Smooth muscle cell (in vitro differentiated cells): ENCODE measurements at regions not wholly inside any gene's neighbourhood (a gene's known extent, or its start where the extent isn't known, plus 50 kb on each side); places are given as distances from the start of the nearest gene placed in this dataset.

Source experiments
- DNase-seq: peaks from one replicate; lab custom pipeline; 2025; ENCODE audit not compliant: unreplicated experiment; lab: John Stamatoyannopoulos, UW
- H2AFZ ChIP-seq: fragments of 200-600 bp; sonication (generic); 2 replicates; pipeline ENCODE4 v1.6.0; 2016; ENCODE audit warnings: antibody characterized with exemption, low read depth, mild to moderate bottlenecking
- H3F3A ChIP-seq: fragments of 200-600 bp; sonication (generic); 2 replicates; pipeline ENCODE4 v1.6.0; 2017; ENCODE audit warnings: antibody characterized with exemption, low read depth
- H3K27ac ChIP-seq: fragments of 200-600 bp; sonication (generic); 2 replicates; pipeline ENCODE4 v1.5.1; 2016; ENCODE audit warnings: low read depth, mild to moderate bottlenecking
- H3K27me3 ChIP-seq: fragments of 200-600 bp; sonication (generic); 2 replicates; pipeline ENCODE4 v1.6.1; 2016; ENCODE audit warnings: low read depth, mild to moderate bottlenecking
- H3K36me3 ChIP-seq: fragments of 200-600 bp; sonication (generic); 2 replicates; pipeline ENCODE4 v1.5.1; 2016; ENCODE audit warnings: low read depth
- H3K4me1 ChIP-seq: fragments of 200-600 bp; sonication (generic); 2 replicates; pipeline ENCODE4 v1.5.1; 2016; ENCODE audit warnings: low read depth
- H3K4me2 ChIP-seq: fragments of 200-600 bp; sonication (generic); 2 replicates; pipeline ENCODE4 v1.6.0; 2016; ENCODE audit warnings: mild to moderate bottlenecking
- H3K4me3 ChIP-seq: fragments of 200-600 bp; sonication (generic); 2 replicates; pipeline ENCODE4 v1.5.1; 2016; ENCODE audit warnings: mild to moderate bottlenecking
- H3K79me2 ChIP-seq: fragments of 200-600 bp; sonication (generic); 2 replicates; pipeline ENCODE4 v1.6.0; 2016; ENCODE audit warnings: low read depth, mild to moderate bottlenecking
- H3K9ac ChIP-seq: fragments of 200-600 bp; sonication (generic); 2 replicates; pipeline ENCODE4 v1.6.0; 2016; ENCODE audit warnings: low read depth
- H3K9me3 ChIP-seq: fragments of 200-600 bp; sonication (generic); replicated peaks from 2 replicates; pipeline ENCODE4 v1.5.1; 2016; ENCODE audit warnings: low read depth
- H4K20me1 ChIP-seq: fragments of 200-600 bp; sonication (generic); 2 replicates; pipeline ENCODE4 v1.6.0; 2016; ENCODE audit warnings: low read depth
- WGBS: methylation state at CpG from one replicate; pipeline ENCODE4 v1.1.7; 2016; ENCODE audit warnings: low lambda C conversion rate; 5-methylcytosine and 5-hydroxymethylcytosine counted together
- TF ChIP-seq, protein P1 (sequence below): fragments of 200-600 bp; sonication (generic); IDR thresholded peaks from 2 replicates; pipeline ENCODE4 v1.5.1; 2017; ENCODE audit warnings: borderline replicate concordance, mild to moderate bottlenecking, antibody characterized with exemption; ENCODE audit not compliant: insufficient read depth, poor library complexity, severe bottlenecking

DNA sequence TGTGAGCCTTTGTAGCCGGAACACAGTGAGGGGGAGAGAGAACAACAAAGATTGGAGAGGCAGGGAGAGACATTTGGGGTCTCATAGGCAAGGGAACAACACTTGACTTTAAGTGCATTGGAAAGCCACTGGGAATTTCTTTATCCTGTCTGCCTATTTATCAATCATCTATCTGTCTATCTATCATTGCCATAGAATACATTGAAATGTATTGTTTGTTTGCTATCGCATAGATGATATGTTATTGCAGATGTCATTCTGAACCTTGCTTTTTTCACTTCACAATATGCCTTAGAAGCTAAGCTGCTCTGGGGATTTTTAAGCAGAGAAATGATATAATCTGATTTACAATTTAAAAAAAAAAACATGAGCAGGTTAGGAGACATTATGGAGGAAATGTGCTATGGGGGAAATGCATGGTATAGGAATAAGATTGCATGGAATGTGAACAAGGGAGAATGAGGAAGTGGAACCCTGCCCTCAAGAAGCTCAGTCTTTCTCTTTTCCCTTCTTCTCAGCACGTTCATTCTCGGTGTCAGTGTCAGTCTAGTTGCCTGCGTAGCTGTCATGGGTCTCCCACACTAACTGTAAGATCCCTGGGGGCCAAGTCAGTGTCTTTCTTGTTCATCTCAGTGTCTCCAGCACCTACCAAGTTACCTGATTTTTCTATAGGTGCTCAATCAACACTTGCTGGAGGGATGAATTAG is 158.7 kb upstream of the ARHGAP20 start:
- TF ChIP-seq, protein P1, sequence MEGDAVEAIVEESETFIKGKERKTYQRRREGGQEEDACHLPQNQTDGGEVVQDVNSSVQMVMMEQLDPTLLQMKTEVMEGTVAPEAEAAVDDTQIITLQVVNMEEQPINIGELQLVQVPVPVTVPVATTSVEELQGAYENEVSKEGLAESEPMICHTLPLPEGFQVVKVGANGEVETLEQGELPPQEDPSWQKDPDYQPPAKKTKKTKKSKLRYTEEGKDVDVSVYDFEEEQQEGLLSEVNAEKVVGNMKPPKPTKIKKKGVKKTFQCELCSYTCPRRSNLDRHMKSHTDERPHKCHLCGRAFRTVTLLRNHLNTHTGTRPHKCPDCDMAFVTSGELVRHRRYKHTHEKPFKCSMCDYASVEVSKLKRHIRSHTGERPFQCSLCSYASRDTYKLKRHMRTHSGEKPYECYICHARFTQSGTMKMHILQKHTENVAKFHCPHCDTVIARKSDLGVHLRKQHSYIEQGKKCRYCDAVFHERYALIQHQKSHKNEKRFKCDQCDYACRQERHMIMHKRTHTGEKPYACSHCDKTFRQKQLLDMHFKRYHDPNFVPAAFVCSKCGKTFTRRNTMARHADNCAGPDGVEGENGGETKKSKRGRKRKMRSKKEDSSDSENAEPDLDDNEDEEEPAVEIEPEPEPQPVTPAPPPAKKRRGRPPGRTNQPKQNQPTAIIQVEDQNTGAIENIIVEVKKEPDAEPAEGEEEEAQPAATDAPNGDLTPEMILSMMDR: no peak
- no peaks in the 10 kb centered on the region for H3K4me1 ChIP-seq
- no peak overlapping the region for H3K4me3 ChIP-seq
- H3K79me2 ChIP-seq: no peaks in the 10 kb centered on the region
- no peaks in the 10 kb centered on the region for H4K20me1 ChIP-seq
- no peak overlapping the region for H2AFZ ChIP-seq
- H3K9ac ChIP-seq: no peak overlapping the region
- H3F3A ChIP-seq: no peaks in the 10 kb centered on the region
- no peak overlapping the region for H3K27ac ChIP-seq
- WGBS: 87% methylated on average over 5 of the region's 5 CpGs
- H3K9me3 ChIP-seq: no peaks in the 10 kb centered on the region
- H3K36me3 ChIP-seq: no peaks in the 10 kb centered on the region
- no peak overlapping the region for H3K4me2 ChIP-seq
- H3K27me3 ChIP-seq: no peaks in the 10 kb centered on the region
- DNase-seq: no peak

DNA sequence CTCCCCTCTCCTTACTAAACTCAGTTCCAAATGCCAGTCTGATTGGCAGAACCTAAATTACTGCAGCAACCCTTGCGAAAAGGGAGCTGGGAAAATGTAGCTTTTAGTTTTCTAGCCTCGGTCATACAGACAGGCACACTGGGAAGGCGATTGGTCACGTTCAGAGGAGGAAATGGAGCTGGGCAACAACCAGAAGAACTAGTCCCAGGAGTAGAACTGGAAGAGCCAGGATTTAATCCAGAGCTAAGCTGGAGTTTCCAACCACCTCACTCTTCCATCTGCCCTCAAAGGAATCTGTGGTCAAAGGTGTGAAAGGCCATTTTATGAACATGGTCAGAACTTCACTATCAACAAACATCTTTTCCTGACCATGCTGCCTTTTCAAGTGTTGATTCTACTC is 155.7 kb upstream of the ARHGAP20 start:
- H4K20me1 ChIP-seq: no peaks in the 10 kb centered on the region
- H3F3A ChIP-seq: no peaks in the 10 kb centered on the region
- H3K4me2 ChIP-seq: no peak overlapping the region
- no peak for DNase-seq
- H3K9me3 ChIP-seq: no peaks in the 10 kb centered on the region
- no peaks in the 10 kb centered on the region for H3K4me1 ChIP-seq
- TF ChIP-seq, protein P1: no peak
- WGBS: 79% methylated on average over 4 of the region's 4 CpGs
- no peaks in the 10 kb centered on the region for H3K79me2 ChIP-seq
- no peaks in the 10 kb centered on the region for H3K27me3 ChIP-seq
- H3K9ac ChIP-seq: no peak overlapping the region
- H3K27ac ChIP-seq: no peak overlapping the region
- no peaks in the 10 kb centered on the region for H3K36me3 ChIP-seq
- no peak overlapping the region for H2AFZ ChIP-seq
- H3K4me3 ChIP-seq: no peak overlapping the region

DNA sequence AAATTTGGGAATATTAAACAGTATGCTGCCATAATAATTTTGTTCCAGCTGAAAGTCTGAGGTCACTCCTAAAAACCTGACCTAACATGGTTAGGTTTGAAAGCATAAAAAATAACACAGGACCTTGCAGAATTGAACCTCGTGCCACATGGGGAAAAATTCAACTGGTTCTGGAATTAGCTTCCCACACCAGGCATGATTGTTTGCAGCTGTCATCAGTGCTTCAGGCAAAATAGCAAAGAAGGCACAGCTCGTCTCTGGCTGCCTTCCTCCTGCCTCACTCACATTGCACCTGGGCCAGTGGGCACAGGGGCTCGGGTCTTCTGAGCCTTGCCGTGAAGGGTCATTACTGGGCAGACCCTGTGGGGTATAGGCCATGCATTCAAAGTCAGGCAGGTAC is 153.8 kb upstream of the ARHGAP20 start:
- Histone ChIP-seq H4K20me1 (no peaks in the 10 kb centered on the region), H3K27me3 (no peaks in the 10 kb centered on the region), H3K9me3 (no peaks in the 10 kb centered on the region), H2AFZ (no peak overlapping the region), H3K4me1 (no peaks in the 10 kb centered on the region), H3K36me3 (no peaks in the 10 kb centered on the region), H3K9ac (no peak overlapping the region), H3K27ac (no peak overlapping the region), H3K79me2 (no peaks in the 10 kb centered on the region), H3K4me3 (no peak overlapping the region), H3K4me2 (no peak overlapping the region), H3F3A (no peaks in the 10 kb centered on the region)
- no peak for DNase-seq
- TF ChIP-seq, protein P1: no peak
- WGBS: 70% methylated on average over 4 of the region's 4 CpGs

DNA sequence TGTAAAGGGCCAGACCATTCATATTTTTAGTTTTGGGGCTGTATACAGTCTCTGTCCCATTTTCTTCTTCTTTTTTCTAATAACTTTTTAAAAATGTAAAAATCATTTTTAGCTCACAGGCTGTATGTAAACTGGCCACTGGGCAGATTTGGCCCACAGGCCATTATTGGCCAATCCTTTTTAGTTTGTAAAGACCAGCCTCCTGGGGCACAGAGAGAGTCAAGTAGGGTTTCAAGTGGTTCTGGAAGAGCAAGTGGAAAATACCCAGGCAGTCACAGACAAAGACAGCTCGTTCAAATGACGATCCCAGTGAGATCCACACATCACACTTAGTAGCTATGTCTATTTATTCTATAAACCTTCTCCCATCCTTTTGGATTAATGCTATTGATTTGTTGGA is 150.2 kb upstream of the ARHGAP20 start:
- Histone ChIP-seq H3K27ac (no peak overlapping the region), H3K79me2 (no peaks in the 10 kb centered on the region), H3K27me3 (no peaks in the 10 kb centered on the region), H3K36me3 (no peaks in the 10 kb centered on the region), H3F3A (no peaks in the 10 kb centered on the region), H2AFZ (no peak overlapping the region), H3K9me3 (no peaks in the 10 kb centered on the region), H3K4me1 (no peaks in the 10 kb centered on the region), H3K4me3 (no peak overlapping the region), H4K20me1 (no peaks in the 10 kb centered on the region), H3K9ac (no peak overlapping the region), H3K4me2 (no peak overlapping the region)
- no peak for DNase-seq
- WGBS: 80% methylated on average over 2 of the region's 2 CpGs
- TF ChIP-seq, protein P1: no peak
